GM13976 (cell line): ENCODE measurements at regions not wholly inside any gene's neighbourhood (a gene's known extent, or its start where the extent isn't known, plus 50 kb on each side); places are given as distances from the start of the nearest gene placed in this dataset.

Experiments used
- DNase-seq: peaks from one replicate; pipeline ENCODE4 v3.0.0; 2012; ENCODE audit warnings: low spot score
- in situ Hi-C: fragments of 300-500 bp; cut with MboI; formaldehyde crosslinking; loops from one replicate; pipeline ENCODE4 v1.12.0; 2022; ENCODE audit warnings: low sequenced_read_pairs, mixed read lengths, inconsistent platforms; ENCODE audit not compliant: unreplicated experiment
- TF ChIP-seq, protein P1 (sequence below): IDR thresholded peaks from 2 replicates; pipeline ENCODE4 v1.5.1; 2012; ENCODE audit warnings: borderline replicate concordance, mild to moderate bottlenecking; ENCODE audit not compliant: insufficient read depth; ENCODE audit errors: extremely low read depth, missing control alignments, control extremely low read depth

DNA sequence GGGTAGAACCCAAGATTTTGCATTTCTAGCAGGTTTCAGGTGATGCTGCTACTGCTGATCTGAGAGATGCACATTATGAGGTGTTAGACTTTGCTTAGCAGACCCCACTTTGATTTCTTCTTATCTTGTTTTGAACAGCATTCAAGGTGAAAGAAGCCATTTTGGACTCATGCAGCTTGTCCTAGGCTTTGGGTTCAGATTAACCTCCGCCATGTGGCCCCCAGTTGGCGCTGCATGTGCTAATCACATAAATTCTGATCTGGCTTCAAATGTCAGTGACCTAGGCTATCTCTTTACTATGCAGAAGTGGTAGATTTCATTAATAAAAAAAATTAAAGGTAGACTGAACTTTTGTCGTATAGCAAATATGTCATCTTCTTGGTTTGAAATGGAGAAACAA lies 89.8 kb upstream of the DYRK2 start:
- TF ChIP-seq, protein P1, sequence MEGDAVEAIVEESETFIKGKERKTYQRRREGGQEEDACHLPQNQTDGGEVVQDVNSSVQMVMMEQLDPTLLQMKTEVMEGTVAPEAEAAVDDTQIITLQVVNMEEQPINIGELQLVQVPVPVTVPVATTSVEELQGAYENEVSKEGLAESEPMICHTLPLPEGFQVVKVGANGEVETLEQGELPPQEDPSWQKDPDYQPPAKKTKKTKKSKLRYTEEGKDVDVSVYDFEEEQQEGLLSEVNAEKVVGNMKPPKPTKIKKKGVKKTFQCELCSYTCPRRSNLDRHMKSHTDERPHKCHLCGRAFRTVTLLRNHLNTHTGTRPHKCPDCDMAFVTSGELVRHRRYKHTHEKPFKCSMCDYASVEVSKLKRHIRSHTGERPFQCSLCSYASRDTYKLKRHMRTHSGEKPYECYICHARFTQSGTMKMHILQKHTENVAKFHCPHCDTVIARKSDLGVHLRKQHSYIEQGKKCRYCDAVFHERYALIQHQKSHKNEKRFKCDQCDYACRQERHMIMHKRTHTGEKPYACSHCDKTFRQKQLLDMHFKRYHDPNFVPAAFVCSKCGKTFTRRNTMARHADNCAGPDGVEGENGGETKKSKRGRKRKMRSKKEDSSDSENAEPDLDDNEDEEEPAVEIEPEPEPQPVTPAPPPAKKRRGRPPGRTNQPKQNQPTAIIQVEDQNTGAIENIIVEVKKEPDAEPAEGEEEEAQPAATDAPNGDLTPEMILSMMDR = no peak
- in situ Hi-C loops = no loop called here
- no peak for DNase-seq

- TF ChIP-seq, protein P1 = no peak
- no peak for DNase-seq
- in situ Hi-C loops = no loop called here
Measured at GRCh38 chr12:67559751-67560150, 88.8 kb upstream of the DYRK2 start.

DNA sequence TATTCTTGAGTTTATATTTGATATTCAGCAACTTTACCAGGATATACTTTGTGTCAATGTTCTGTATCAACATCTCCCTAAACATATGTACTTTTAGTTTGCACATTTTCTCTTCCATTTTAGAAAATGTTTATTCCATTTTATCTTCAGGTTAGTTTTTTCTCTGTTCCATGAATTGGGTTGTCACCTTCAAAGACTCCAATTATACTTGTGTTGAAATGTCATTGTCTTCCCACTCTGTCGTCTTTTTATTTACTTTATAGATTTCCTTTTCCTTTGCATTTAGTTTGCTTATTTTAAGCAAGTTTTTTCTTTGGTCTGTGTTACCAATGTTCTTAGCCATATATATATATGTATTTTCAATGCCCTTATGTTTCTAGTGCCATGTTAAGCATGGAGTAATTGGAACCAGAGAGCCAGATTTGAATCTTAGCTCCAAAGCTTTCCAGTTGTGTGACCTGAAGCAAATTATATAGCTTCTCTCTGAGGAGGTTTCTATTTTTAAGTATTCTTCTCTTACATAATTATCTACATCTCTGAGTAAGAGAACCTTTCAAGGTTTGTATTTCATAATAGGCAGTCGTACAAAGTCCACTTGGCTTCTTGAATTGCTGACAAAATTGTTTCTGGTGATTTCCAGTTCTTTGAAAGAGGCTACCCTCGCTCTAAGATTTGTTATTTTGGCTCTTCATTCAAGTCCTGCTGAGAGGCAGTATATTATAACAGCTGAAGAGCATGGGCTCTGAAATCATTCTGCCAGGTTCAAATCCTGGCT lies 85.8 kb upstream of the DYRK2 start:
- in situ Hi-C loops = no loop called here
- TF ChIP-seq, protein P1 = no peak
- DNase-seq = no peak

DNA sequence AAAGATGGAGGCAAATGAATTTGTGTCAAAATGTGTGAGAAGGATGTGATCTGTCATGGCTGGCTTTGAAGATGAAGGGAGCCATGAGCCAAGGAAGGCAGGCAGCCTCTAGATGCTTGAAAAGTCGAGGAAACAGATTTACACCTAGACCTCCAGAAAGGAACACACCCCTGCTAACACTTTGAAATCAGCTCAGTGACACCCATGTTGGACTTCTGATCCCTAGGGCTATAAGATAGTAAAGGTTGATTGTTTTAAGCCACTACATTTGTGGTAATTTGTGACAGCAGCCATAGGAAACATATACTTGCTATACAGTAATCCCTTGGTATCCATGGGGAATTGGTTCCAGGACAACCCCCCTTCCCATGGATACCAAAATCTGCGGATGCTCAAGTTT lies 80.5 kb upstream of the DYRK2 start:
- in situ Hi-C loops = no loop called here
- DNase-seq = no peak
- TF ChIP-seq, protein P1 = no peak

- DNase-seq = no peak
- in situ Hi-C loops = no loop called here
- TF ChIP-seq, protein P1 = no peak
Measured at GRCh38 chr12:67572492-67572891, 76.1 kb upstream of the DYRK2 start.

GRCh38 chr12:67573566-67573965 lies 75.0 kb upstream of the DYRK2 start:
- TF ChIP-seq, protein P1 = no peak
- DNase-seq = no peak
- in situ Hi-C loops = no loop called here
